ENCODE measurements at regions not wholly inside any gene's neighbourhood (a gene's known extent, or its start where the extent isn't known, plus 50 kb on each side); places are given as distances from the start of the nearest gene placed in this dataset.
A peak's percentile ranks its signal among the peaks of the same experiment; 100 is the strongest.

- TF ChIP-seq CTCF (conservative IDR thresholded peaks at IDR 0.05) (no peak), EZH2 (IDR thresholded peaks at IDR 0.05; ENCODE audit: low read depth) (no peak)
- Histone ChIP-seq H2AFZ (no peak overlapping the region), H3K27ac (no peak overlapping the region), H3K4me3 (no peak overlapping the region), H3K79me2 (ENCODE audit: low read depth) (no peaks in the 10 kb centered on the region), H3K9me3 (ENCODE audit: insufficient read depth, low read depth) (peaks cover 7% of the 10 kb centered on the region; the same call in 1 of the 2 replicates), H4K20me1 (ENCODE audit: insufficient read depth) (no peaks in the 10 kb centered on the region), H3F3A (ENCODE audit: insufficient read depth, low read depth) (no peaks in the 10 kb centered on the region), H3K4me2 (no peak overlapping the region), H3K4me1 (replicated peaks; ENCODE audit: insufficient read depth) (peaks cover 13% of the 10 kb centered on the region), H3K9me2 (ENCODE audit: insufficient read depth) (no peaks in the 10 kb centered on the region), H3K36me3 (ENCODE audit: low read depth) (no peaks in the 10 kb centered on the region), H3K27me3 (ENCODE audit: insufficient read depth, low read depth) (no peaks in the 10 kb centered on the region)
- no TSS peak for BruUV-seq (replicated peaks)
- CTCF ChIA-PET = no interaction called here
- intact Hi-C loops (cut with micrococcal nuclease; ENCODE audit: unreplicated experiment) = no loop called here
- POLR2A ChIA-PET (ENCODE audit: unreplicated experiment) = no interaction called here
- DNase-seq = no peak
Measured at GRCh38 chr6:51526922-51527321, 560.5 kb downstream of the PKHD1 start.

- H4K20me1 ChIP-seq (ENCODE audit: insufficient read depth) = no peaks in the 10 kb centered on the region
- no peak overlapping the region for H3K4me2 ChIP-seq
- H3K79me2 ChIP-seq (ENCODE audit: low read depth) = no peaks in the 10 kb centered on the region
- no peak overlapping the region for H3K27ac ChIP-seq
- intact Hi-C loops (cut with micrococcal nuclease; ENCODE audit: unreplicated experiment) = no loop called here
- no peak overlapping the region for H3K4me3 ChIP-seq
- no peaks in the 10 kb centered on the region for H3K27me3 ChIP-seq (ENCODE audit: insufficient read depth, low read depth)
- H3F3A ChIP-seq (ENCODE audit: insufficient read depth, low read depth) = no peaks in the 10 kb centered on the region
- peaks cover 7% of the 10 kb centered on the region; the same call in 1 of the 2 replicates for H3K9me3 ChIP-seq (ENCODE audit: insufficient read depth, low read depth)
- BruUV-seq (replicated peaks) = no TSS peak
- no peaks in the 10 kb centered on the region for H3K36me3 ChIP-seq (ENCODE audit: low read depth)
- no peak for DNase-seq
- H2AFZ ChIP-seq = no peak overlapping the region
- no peaks in the 10 kb centered on the region for H3K9me2 ChIP-seq (ENCODE audit: insufficient read depth)
- ChIA-PET POLR2A (ENCODE audit: unreplicated experiment) (no interaction called here), CTCF (no interaction called here)
- H3K4me1 ChIP-seq (replicated peaks; ENCODE audit: insufficient read depth) = peaks cover 13% of the 10 kb centered on the region
- TF ChIP-seq CTCF (conservative IDR thresholded peaks at IDR 0.05) (no peak), EZH2 (IDR thresholded peaks at IDR 0.05; ENCODE audit: low read depth) (no peak)
Measured at GRCh38 chr6:51528556-51528955, 558.9 kb downstream of the PKHD1 start.

- no peaks in the 10 kb centered on the region for H4K20me1 ChIP-seq (ENCODE audit: insufficient read depth)
- ChIA-PET POLR2A (ENCODE audit: unreplicated experiment) (no interaction called here), CTCF (no interaction called here)
- TF ChIP-seq CTCF (conservative IDR thresholded peaks at IDR 0.05) (no peak), EZH2 (IDR thresholded peaks at IDR 0.05; ENCODE audit: low read depth) (no peak)
- H3K4me2 ChIP-seq = peak overlapping the region; percentile 15; the same call in 1 of the 2 replicates
- intact Hi-C loops (cut with micrococcal nuclease; ENCODE audit: unreplicated experiment) = no loop called here
- H3K4me3 ChIP-seq = no peak overlapping the region
- no peak overlapping the region for H2AFZ ChIP-seq
- H3K4me1 ChIP-seq (replicated peaks; ENCODE audit: insufficient read depth) = peaks cover 13% of the 10 kb centered on the region
- DNase-seq = no peak
- peaks cover 7% of the 10 kb centered on the region; the same call in 1 of the 2 replicates for H3K9me3 ChIP-seq (ENCODE audit: insufficient read depth, low read depth)
- no peaks in the 10 kb centered on the region for H3K9me2 ChIP-seq (ENCODE audit: insufficient read depth)
- no peak overlapping the region for H3K27ac ChIP-seq
- H3F3A ChIP-seq (ENCODE audit: insufficient read depth, low read depth) = no peaks in the 10 kb centered on the region
- H3K36me3 ChIP-seq (ENCODE audit: low read depth) = no peaks in the 10 kb centered on the region
- no TSS peak for BruUV-seq (replicated peaks)
- no peaks in the 10 kb centered on the region for H3K27me3 ChIP-seq (ENCODE audit: insufficient read depth, low read depth)
- no peaks in the 10 kb centered on the region for H3K79me2 ChIP-seq (ENCODE audit: low read depth)
Measured at GRCh38 chr6:51529240-51529639, 558.2 kb downstream of the PKHD1 start.
